ENCODE measurements at regions not wholly inside any gene's neighbourhood (a gene's known extent, or its start where the extent isn't known, plus 50 kb on each side); places are given as distances from the start of the nearest gene placed in this dataset.
"Not testable (repeated sequence)": the region's sequence is repeated elsewhere in the genome, so short reads cannot be mapped to it uniquely, and the experiment has no call there.

DNA sequence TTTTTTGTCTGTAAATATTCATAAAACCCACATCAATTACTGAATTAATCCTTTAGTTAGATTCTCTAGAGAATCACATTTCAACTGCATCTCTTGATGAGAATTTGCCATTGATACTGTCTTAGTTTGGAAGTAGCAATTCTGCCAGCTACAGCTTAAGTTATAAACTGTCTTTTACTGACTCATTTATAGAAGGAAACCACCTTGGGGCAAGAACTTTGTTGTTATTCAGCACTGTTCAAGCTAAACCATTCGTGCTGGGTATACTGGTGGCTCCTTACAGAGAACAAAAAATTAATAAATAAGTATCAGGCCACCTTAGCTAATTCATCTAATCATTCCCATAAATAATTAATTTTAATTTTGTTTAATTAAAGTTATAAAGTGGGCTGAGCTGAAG, 1082.6 kb upstream of the CELF4 start:
- DNase-seq = no peak

DNA sequence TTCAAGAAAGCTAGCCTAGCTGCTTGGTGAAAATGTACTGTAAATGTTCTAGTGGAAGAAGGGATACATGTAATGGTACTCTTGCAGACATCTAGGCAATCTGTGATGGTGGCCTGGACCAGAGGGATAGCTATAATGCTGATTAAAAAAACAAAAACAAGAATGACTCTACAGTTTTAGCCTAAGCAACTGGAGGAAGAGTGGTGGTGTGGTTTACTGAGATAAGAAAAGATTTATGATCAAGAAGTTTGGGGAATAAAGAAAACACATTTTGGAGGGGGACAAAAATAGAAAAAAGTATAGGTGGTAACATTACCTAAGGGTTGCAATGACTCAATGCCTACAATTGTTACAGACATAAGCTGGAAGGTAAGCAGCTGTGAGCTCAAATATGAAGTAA, 1080.7 kb upstream of the CELF4 start:
- no peak for DNase-seq

DNA sequence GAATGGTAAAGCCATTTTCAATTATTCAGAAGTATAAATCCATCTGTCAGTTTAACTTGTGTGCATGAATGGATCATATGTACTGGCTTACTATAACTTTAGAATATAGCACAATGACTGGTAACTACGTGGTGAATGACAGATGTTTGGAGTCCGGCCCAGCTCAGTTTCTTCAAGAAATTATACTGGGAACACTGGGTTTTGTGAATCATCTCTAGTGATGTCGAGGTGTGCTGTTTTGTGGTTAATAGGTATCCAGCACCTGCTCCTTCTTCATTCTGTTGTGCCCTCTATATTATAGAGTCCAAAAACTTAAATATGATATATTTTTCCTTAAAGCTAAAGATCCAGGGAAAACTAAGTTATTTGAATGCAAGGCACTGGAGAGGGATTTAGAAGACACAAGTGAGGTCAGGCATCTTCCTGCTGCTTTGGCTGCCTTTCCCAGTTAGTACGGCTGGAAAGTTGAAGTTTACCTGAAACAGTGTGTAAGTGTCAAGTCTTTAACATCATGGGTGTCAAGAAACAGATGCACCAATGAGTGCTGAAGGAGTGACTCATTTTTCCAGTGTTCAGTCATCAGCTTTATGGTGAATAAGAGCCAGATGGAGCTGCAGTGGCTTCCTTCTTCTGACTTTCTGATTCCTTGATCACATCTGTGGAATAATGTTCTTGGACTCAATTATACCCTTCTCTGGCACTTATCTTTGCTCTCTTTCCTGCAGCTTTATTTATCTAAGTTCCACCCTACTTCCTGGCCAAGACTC, 1079.5 kb upstream of the CELF4 start:
- no peak for DNase-seq

DNA sequence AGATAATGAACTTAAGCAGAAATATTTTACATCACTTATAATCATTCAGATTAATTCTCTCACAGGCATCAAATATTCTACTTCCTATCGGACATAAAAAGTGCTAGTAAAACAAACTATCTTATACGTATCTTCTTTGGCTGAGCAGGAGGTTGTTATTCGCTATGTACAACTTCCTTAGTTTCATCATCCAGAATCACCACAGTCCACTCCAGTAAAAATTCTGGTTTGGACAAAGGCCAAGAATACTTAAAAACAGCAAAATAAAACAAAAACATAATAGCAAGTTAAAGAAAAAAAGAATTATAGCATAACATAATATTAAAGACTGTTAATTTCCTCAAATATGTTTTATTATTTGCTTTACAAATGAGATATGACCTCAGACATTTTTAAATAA, 1077.1 kb upstream of the CELF4 start:
- DNase-seq = no peak

DNA sequence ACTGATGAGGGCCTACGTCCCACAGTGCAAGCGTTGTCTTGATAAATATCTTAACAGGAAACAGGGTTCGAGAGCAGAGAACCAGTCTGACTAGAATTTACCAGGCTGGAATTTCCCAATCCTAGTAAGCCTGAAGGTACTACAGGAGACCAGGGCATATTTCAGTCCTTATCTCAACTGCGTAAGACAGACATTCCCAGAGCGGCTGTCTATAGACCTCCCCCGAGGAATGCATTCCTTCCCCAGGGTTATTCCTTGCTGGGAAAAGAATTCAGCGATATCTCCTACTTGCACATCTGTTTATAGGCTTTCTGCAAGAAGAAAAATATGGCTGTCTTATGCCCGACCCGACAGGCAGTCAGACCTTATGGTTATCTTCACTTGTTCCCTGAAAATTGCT, 1074.1 kb upstream of the CELF4 start:
- DNase-seq = not testable (repeated sequence)

DNA sequence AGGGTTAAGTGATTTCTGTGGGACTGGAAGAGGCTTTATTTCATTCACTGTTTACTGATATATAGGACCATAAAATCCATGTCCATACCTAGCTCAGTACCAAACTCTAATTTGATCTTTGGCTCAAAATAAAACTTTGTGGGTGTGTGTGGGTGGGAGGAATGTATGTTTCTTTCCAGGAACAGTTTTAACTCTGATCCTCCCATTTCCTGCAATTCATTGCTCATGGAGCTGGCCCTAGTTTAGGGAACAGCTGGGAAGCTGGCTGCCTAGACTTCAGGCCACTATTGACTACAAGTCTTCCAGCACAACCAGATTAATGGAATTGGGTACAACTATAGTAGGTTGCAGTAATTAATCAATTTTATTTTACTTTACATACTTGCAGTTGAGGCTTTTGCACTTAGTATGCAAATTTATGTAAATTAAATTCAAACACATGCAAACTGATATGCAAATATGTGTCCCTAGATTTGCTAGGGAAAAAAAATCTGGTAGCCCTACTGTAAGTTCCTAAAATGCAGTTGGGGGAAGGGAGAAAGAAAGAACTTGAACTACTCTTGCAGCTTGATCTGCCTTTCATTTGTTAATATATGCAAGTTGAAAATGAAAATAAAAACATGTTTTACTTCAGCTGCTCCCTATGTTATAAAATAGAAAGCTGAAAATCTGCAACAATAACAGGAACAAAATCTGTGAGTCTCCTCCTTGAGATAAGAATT, 1070.3 kb upstream of the CELF4 start:
- no peak for DNase-seq

DNA sequence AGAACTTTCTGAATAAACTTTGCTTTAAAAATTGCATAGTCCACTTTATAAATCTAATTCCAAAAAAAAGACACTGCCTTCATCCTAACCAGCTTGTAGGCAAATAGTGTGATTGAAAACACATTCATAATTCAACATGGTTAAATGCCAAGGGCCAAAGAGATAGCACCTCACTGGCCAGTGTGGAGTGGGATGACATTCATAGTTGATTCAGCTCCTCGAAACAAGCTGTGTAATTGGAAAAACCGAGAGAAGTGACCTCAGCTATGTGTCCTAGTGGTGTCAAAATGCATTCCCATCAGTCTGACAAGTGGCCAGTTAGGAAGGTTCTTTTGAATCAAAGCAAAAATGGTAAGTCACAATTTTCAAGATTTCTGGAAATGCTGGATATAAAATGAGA, 1068.5 kb upstream of the CELF4 start:
- DNase-seq = no peak

DNA sequence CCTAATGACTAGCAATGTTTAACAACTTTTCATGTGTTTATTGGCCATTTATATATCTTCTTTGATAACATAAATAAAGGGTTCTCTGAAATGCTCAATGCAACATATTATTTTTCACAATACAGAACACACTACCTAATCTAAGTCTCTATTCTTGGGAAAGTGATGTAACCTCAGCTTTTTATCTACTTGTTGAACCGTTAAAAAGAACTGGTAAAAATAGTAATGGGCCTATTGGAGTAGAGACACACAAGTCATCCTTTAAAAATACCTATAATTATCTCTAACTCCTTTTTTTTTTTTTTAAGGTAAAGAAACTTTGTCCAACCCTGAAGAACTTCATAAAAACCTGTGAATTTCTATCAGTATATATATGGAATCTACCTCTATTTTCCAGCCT, 1067.7 kb upstream of the CELF4 start:
- DNase-seq = no peak

DNA sequence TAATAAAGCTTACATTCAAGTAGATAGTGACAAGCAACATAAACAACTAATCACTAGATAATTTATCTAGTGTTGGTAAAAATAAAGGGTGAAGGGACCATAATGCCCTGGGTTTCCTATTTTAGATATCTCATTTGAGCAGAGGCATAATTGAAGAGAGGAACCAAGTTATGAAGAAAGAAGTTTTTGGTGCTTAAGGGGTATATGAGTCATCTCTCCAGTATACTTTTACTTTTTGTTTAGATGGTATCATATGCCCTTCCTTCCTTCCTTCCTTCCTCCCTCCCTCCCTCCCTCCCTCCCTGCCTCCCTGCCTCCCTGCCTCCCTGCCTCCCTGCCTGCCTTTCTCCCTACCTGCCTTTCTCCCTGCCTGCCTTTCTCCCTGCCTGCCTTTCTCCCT, 1053.5 kb upstream of the CELF4 start:
- DNase-seq = no peak

DNA sequence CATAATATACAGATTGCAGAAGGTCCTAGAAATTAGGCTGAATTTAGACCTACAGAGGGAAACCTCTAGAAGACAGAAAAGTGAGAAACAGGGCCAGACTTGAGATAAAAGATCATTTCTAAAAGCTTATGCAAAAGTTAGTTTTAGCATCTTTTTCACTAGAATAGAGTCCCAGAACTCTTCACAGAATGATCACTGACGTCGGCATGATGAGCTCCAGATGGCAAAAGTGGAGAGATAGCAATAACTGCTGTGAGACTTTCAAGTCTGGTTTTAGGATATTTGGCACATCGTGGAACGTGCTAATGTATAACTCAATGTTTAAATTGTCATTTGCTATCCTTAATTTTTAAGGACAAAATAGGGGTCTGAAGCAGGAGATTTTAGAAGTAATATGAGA, 1050.7 kb upstream of the CELF4 start:
- no peak for DNase-seq

DNA sequence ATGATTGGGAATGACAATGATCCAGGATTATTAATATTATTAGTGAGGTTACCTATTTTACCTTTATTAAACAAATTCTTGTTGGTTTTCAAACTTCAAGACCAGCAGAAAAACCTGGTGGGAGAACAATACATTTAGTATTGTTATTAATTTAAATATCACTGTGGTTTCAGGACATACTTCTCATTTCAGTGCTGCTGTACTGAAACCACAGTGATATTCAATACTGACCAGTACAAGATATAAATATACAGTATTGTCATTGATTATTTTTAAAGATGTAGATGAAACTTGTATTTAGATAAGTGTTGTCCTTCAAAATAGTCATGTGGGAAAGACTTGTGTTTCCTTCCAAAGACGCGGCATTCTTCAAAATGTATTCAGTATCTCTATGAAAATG, 1047.3 kb upstream of the CELF4 start:
- DNase-seq = no peak

DNA sequence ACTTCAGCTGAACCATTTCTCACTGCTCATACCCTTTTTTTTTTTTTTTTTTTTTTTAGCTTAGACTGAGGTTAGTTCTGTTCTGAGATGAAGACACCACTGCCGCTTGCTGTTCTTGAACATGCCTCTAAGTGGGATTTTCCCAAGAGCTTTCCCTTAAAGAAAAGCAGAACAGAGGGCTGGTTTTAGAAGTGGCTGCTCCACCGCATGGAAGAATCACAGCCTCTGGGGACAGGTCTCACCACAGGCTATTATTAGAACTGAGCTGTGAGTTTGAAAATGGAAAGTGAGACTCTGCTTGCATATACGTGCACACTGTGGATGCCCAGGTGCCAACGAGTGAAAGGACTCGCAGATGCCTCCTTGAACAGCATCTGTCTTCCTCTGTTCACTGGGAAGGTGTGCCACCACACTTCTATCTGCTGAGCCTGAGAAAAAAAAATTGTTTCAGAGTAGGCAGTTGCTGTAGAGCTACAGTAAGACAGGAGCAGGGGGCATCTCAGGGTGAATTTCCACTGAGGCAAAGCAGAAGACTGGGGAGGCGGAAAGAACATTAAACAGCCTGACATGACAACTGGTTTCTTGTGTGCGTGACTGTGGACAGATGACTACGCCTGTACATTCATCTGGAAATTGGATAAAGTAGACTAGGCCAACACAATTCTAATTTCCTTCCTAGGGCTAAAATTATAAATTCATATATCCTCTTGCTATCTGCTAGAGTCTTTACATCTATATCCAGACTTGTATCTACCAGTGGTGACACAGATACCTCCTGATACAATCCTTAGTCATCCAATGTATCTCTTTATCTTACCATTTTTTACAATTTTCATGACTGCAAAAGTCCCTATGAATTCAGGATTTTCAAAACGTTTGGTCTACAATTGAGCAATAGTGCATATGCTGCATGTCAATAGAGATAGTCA, 1045.7 kb upstream of the CELF4 start:
- DNase-seq = no peak

DNA sequence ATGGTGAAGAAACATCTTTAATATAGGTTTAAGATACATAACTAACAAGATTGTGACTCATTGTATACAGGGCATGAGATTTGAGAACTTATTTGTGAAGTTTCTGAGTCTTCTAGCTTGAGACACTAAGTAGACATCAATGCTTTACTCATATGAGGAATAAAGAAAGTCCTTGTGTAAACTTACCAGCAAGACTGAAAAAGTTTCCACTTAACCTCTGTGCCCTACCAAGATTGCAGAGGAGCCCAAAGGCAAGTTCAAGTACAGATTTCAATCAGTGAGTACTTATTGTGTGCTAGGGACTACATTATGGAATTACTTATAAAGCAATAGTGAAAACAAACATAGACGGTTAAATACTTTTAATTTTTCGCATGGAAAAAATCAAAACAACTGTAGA, 1041.2 kb upstream of the CELF4 start:
- no peak for DNase-seq

DNA sequence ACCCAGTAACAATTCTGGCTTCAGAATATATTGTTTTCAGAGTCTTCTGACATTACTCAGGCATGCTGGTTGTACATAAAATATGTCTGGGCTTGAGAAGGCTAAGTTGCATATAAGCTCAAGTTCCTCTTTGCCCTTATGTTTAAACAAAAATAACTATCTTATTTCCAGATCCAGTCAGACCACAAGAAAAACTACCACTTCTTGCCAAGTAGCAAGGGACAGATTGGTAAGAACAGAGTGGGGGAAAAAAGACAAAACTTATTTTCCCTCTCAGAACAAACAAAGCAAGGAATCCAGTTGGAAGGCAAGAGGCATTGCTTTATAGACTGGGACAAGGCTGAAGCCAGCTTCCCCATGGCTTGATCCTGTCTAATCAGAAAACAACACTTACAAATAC, 1036.7 kb upstream of the CELF4 start:
- no peak for DNase-seq

DNA sequence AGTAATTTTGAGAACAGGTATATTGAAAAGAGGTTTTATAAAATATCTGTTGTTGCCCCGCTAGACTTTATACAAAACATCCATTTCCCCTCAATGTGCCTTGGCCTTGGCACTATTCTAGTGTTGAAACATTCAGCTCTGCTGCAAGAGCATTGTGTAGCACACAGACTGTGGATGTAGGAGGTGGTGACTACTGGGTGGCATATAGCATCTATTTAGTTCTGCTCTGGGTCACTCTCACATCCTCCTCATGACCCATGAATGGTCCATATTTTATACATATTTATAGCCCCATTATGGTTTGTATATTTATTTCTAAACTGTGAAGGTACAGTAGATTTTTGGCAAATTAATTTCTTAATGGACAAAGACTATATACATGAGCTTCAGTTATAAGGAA, 1022.0 kb upstream of the CELF4 start:
- no peak for DNase-seq

DNA sequence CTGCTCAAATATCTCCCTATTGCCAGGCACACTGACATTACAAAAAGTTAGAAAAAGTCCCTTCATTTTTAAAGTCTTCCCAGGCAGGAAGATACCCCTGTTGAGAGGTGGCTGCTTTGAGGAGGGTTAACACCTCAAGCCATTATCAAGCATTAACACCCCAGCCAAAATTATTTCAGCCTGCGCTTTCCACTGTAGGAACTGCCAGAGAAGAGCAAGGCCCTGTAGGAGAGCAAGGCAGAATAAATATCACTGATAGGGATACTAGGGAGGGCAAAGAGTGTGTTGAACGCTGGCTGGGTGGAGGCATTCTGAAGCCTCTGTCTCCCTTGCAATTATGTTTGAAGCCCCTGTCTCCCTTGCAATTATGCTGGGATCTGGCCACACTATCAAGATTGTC, 1020.7 kb upstream of the CELF4 start:
- DNase-seq = no peak

DNA sequence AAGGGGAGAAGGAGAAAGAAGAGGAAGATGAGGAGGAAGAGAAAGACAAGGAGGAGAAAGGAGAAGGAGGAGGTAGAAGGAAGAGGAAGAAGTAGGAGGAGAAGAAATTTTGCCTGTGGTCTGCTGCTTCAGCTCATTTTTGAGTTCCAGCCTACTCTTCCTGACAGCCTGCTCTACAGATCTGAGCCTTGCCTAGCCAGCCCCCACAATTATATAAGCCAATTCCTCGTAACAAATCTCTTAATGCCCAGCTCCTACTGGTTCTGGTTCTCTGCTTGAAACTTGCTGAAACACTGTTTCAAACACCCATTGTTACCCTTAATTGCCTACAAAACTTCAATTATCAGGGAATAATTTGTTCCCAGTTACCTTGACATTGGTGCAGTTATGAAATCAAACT, 1014.2 kb upstream of the CELF4 start:
- DNase-seq = no peak

DNA sequence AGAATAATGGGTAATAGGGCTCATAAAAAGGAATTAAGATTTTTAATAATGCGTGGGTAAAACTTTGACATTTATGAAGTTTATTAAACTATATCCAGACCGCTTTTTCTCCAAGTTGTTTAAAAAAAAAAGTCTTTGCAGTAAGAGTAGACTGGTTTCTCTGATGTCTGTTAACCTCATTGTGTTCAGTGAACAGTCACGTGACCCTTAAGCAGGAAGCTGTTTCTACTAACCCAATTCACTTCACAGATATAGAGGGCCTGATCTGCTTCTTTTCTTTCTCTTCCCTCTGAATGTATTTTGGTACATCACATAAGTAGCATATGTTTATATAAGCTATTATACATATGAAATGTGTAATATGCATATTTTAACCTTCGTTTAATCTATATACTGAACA, 1011.3 kb upstream of the CELF4 start:
- no peak for DNase-seq

DNA sequence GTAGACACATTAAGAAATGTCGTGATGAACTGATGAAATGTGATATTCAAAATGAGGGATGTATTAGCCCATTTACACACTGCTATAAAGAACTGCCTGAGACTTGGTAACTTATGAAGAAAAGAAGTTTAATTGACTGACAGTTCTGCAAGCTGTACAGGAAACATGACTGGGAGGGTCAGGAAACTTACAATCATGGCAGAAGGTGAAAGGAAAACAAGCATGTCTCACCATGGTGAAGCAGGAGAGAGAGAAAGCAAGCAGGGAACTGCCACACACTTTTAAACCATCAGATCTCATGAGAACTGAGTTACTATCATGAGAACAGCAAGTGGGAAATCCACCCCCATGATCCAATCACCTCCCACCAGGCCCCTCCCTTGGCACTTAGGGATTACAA, 1010.8 kb upstream of the CELF4 start:
- DNase-seq = no peak

DNA sequence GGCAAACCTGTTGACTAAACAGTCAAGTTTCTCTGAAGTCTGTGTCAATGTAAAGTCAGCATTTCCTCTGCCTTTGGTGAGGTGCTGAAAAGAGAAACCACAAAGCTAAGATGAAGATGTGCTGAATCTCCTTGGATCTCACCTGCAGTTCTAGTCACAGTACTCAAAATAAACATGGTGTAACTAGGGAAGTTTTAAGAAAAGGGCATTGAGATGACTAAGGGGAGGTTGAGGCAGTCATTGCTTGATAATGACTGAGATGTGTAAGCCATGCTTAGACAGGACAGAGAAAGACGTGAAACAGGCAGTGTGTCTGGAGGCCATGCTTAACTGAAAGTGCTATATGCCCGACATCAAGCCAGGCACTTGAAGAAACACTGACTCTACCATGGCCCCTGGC, 1010.0 kb upstream of the CELF4 start:
- DNase-seq = no peak

DNA sequence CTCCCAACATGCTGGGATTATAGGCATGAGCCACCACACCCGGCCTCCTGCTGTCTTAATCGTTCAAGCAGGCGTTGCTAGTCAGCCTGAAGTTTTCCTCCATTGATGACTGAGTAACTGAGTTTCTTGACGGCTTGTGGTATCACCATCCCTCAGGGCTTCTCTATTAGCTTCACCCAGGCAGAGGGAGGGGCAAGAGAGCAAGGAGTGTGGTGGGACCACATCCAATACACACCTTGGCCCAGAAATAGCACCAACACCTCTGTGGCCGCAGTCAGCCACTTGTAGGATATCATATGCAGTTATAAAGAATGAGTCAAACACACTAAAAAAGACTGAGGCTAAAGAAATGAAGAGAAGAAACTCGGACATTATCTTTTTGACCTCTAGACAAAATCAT, 1009.4 kb upstream of the CELF4 start:
- no peak for DNase-seq

DNA sequence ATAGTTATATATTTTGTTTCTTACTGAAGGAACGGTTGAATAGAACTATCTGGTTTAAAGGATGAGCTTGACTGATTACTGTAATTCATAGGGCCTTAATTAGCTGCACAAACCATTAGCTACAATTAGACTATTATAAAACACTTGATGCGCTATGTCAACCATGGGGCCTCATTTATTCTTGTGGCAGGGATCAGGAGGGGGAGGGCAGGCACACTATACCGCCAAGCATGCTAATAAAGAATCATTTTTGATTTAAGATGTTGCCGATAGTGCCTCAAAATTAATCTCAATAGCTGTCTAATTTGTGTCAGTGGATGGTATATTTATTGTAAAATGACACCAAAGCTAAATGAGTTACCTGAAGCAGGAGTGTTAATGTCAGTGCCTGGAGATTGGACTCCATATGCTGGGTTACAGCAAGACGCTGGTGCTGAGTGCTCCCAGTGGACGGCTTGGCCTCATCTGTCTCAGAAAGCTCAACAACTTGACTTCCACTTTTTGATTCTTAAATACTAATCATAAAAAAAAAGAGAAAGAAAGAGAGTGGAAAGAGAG, 1007.0 kb upstream of the CELF4 start:
- no peak for DNase-seq

DNA sequence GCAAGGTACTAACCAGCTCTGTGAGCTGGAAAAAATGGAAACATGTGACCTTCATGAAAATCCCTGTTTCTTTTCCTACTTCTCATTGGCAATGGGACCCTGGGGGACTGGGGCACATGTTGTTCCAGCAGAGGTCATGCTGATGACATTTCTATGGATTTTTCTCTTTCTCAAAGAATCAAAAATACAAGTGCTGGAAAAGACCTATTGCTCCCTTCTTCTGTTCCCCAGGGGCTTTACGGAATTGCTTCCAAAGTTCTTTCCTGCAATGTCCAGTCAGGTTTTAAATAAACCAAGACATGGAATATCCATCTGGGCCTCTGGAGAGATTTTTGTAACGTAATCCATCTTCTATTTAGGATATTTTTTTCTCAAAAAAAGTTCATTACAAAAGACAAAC, 1006.1 kb upstream of the CELF4 start:
- DNase-seq = no peak

Measured in inflammatory macrophage treated with lipopolysaccharide for 1 hour (primary cell).